ENCODE measurements at regions not wholly inside any gene's neighbourhood (a gene's known extent, or its start where the extent isn't known, plus 50 kb on each side); places are given as distances from the start of the nearest gene placed in this dataset.

DNA sequence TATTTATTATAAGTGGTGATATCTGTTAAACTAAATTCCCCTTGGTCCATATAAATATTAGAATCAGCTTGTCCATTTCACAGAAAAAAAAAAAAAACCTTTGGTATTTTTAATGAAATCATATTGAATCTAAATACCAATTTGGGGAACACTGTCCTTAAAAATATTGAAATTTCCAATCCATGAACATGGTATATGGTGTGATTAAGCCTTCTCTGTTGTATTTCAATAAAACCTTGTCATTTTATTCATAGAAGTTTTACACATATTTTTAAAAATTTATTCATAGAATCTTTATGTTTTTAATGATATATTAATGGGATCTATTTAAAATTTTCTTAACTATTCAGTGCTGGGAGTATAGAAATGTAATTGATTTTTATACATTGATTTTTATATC lies 135.3 kb downstream of the CEP120 start:
- no peak for TF ChIP-seq POLR2A (IDR thresholded peaks at IDR 0.05; ENCODE audit: insufficient read depth in 1 of 2, low read depth in 2 of 2, low read length in 2 of 2)
- no peak for TF ChIP-seq ZNF432 (CRISPR knock-in tag; IDR thresholded peaks at IDR 0.05; ENCODE audit: borderline replicate concordance)
- no peak for TF ChIP-seq HDAC1 (CRISPR knock-in tag; IDR thresholded peaks at IDR 0.05)
